ENCODE measurements at regions not wholly inside any gene's neighbourhood (a gene's known extent, or its start where the extent isn't known, plus 50 kb on each side); places are given as distances from the start of the nearest gene placed in this dataset.
A peak's percentile ranks its signal among the peaks of the same experiment; 100 is the strongest.
"Not testable (repeated sequence)": the region's sequence is repeated elsewhere in the genome, so short reads cannot be mapped to it uniquely, and the experiment has no call there.

DNA sequence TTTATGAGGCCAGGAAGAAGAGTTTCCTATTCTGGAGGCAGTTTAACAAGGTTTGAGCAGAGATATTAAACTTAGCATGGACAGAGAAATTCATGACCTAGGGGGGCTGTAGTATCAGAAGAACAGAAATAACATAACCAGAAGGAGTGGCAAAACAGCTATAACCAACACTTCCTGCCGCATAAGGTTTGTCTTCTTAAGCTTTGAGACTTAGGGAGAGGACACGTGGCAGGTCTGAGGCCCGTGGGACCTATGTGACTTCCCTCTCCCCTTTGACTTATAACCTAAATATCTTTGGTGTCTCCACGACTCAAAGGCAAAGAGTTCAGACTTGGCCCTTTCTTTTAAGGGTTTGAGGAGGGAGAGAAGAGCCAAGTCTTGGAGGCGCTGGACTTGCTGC is 119.1 kb upstream of the PZP start:
- no peak for FAIRE-seq
- TF ChIP-seq TAF1 (IDR thresholded peaks at IDR 0.05; ENCODE audit: low read depth, low read length), result no peak
- TF ChIP-seq SPI1 (IDR thresholded peaks at IDR 0.05; ENCODE audit: low read depth, low read length), result no peak
- TF ChIP-seq POU2F2 (IDR thresholded peaks at IDR 0.05; ENCODE audit: low read depth, low read length), result no peak
- TF ChIP-seq POLR2A (IDR thresholded peaks at IDR 0.05; ENCODE audit: low read depth, low read length), result no peak
- no peak for TF ChIP-seq PAX5 (IDR thresholded peaks at IDR 0.05; ENCODE audit: insufficient read depth, low read length, severe bottlenecking)
- no peak for TF ChIP-seq POLR2AphosphoS5 (IDR thresholded peaks at IDR 0.05; ENCODE audit: low read depth, low read length)
- DNase-seq (ENCODE audit: insufficient read length, low spot score), result no peak

DNA sequence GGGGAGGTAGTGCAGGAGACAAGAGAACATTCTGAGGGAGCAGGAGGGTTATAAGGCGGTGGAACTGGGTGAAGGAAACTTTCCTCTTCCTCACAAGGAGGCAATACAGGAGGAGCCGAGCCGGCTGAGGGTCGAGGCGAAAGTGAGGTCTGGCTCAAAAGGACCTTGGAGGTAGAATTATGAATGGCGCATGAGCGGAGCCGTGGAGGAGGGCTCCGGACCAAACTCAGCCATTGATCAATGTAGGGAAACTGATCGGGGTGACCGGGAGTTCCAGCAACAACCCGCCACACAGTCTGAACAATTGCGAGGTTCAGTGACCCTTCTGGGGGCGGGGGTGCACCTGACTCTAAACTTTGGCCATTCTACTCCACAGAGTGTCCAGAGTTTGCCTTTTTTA is 118.7 kb upstream of the PZP start:
- not testable (repeated sequence) for FAIRE-seq; DNase-seq (ENCODE audit: insufficient read length, low spot score)

DNA sequence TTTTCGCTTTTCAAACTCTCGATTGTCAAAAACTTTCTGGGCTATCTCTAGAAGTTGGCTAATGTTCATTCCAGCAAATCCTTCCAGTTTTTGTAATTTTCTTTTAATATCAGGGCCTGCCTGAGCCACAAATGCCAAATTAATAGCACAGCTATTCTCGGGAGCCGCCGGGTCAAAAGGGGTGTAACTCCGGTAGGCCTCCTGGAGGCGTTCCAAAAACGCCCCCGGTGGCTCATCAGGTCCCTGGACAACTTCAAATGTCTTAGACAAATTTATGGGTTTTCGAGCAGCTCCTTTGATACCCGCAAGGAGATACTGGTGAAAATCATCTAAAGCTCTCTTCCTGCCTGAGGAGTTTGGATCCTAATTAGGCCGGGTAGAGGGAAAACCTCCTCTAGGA is 117.9 kb upstream of the PZP start:
- FAIRE-seq (no peak), DNase-seq (ENCODE audit: insufficient read length, low spot score) (no peak)
- TF ChIP-seq TAF1 (IDR thresholded peaks at IDR 0.05; ENCODE audit: low read depth, low read length) (no peak), POLR2AphosphoS5 (IDR thresholded peaks at IDR 0.05; ENCODE audit: low read depth, low read length) (no peak), POU2F2 (IDR thresholded peaks at IDR 0.05; ENCODE audit: low read depth, low read length) (no peak)

DNA sequence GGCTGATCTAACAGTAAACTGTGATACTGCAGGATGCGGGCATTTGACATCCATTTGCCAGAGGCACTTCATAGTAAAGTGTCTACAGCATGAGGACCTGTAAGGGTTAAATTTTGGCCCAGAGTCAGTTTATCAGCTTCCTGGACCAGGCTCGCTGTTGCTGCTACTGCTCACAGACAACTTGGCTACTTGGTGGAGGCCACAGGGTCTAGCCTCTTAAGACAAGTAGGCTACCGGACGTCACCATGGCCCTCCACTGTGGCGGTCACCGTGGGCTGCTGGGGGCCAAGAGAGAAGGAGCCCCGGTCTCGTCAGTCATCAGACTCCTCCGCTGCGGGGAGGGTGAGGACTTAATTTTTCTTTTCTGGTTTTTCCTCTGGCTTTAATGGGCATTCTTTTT is 117.3 kb upstream of the PZP start:
- FAIRE-seq (no peak), DNase-seq (ENCODE audit: insufficient read length, low spot score) (no peak)
- TF ChIP-seq PAX5 (IDR thresholded peaks at IDR 0.05; ENCODE audit: insufficient read depth, low read length, severe bottlenecking), result no peak
- no peak for TF ChIP-seq POLR2A (IDR thresholded peaks at IDR 0.05; ENCODE audit: low read depth, low read length)
- TF ChIP-seq SPI1 (IDR thresholded peaks at IDR 0.05; ENCODE audit: low read depth, low read length), result no peak
- TF ChIP-seq POLR2AphosphoS5 (IDR thresholded peaks at IDR 0.05; ENCODE audit: low read depth, low read length), result no peak
- TF ChIP-seq TAF1 (IDR thresholded peaks at IDR 0.05; ENCODE audit: low read depth, low read length), result no peak
- TF ChIP-seq POU2F2 (IDR thresholded peaks at IDR 0.05; ENCODE audit: low read depth, low read length), result no peak

DNA sequence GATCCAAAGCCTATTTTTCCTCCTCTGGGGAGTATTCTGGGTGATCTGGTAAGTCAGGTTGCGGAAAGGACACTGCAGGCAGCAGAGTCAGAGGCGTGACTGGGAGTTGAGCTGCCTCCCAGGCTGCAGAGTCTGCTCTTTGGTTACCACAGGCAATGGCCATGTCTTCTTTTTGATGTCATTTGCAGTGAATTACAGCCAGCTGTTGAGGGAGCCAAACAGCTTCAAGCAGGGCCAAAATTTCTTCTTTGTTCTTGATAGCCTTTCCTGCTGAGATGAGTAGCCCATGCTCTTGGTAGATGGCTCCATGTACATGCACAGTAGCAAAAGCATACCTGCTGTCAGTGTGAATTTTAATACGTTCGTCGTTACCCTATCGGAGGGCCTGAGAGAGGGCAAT is 116.6 kb upstream of the PZP start:
- TF ChIP-seq POLR2AphosphoS5 (IDR thresholded peaks at IDR 0.05; ENCODE audit: low read depth, low read length), result no peak
- no peak for TF ChIP-seq PAX5 (IDR thresholded peaks at IDR 0.05; ENCODE audit: insufficient read depth, low read length, severe bottlenecking)
- TF ChIP-seq POLR2A (IDR thresholded peaks at IDR 0.05; ENCODE audit: low read depth, low read length), result no peak
- TF ChIP-seq POU2F2 (IDR thresholded peaks at IDR 0.05; ENCODE audit: low read depth, low read length), result no peak
- no peak for TF ChIP-seq TAF1 (IDR thresholded peaks at IDR 0.05; ENCODE audit: low read depth, low read length)
- TF ChIP-seq SPI1 (IDR thresholded peaks at IDR 0.05; ENCODE audit: low read depth, low read length), result no peak
- FAIRE-seq, result no peak
- DNase-seq (ENCODE audit: insufficient read length, low spot score), result no peak

DNA sequence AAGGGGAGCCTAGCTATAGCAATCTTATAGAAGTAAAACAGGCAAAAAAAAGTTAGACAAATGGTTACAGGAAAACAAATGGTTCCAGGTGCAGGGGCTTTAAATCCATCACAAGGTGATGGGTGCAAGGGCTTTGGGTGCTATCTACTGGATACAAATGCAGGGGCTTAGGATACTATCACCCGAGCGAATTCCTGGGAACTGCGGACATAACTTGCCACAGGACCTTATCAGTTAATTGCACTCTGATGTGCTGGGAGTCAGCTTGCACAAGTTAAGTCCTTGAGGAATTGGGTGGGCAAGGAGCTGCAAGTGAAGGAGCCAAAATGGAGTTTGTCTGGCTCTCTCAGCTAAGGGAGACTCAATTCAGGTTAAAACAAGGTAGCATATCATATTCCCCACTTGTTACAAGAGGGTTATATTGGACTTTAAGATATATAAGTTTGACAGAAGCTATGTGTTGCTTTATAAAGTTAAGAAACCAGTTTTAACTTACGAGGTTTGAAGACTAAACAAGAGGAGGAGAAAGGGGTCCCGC is 115.0 kb upstream of the PZP start:
- TF ChIP-seq POLR2AphosphoS5 (IDR thresholded peaks at IDR 0.05; ENCODE audit: low read depth, low read length) (no peak), POLR2A (IDR thresholded peaks at IDR 0.05; ENCODE audit: low read depth, low read length) (no peak), TAF1 (IDR thresholded peaks at IDR 0.05; ENCODE audit: low read depth, low read length) (no peak), POU2F2 (IDR thresholded peaks at IDR 0.05; ENCODE audit: low read depth, low read length) (no peak), SPI1 (IDR thresholded peaks at IDR 0.05; ENCODE audit: low read depth, low read length) (no peak), PAX5 (IDR thresholded peaks at IDR 0.05; ENCODE audit: insufficient read depth, low read length, severe bottlenecking) (no peak)
- FAIRE-seq (no peak), DNase-seq (ENCODE audit: insufficient read length, low spot score) (no peak)

DNA sequence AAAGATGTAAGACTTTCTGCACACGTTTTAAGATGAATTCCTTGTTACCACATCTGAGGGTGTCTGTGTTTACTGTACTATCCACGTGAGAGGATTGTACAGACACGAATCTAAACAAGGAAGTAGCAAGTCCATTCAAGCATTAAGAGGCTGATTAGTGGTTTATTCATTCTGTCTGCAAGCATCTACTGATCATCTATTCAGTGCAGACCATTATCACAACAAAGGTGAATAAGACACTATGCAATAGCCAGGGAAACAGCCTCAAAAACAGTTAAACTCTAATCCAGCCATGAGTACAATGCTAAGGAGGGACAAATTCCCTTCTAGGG is 111.6 kb upstream of the PZP start:
- TF ChIP-seq TAF1 (IDR thresholded peaks at IDR 0.05; ENCODE audit: low read depth, low read length) (no peak), PAX5 (IDR thresholded peaks at IDR 0.05; ENCODE audit: insufficient read depth, low read length, severe bottlenecking) (no peak), POU2F2 (IDR thresholded peaks at IDR 0.05; ENCODE audit: low read depth, low read length) (no peak), POLR2AphosphoS5 (IDR thresholded peaks at IDR 0.05; ENCODE audit: low read depth, low read length) (no peak), SPI1 (IDR thresholded peaks at IDR 0.05; ENCODE audit: low read depth, low read length) (no peak), POLR2A (IDR thresholded peaks at IDR 0.05; ENCODE audit: low read depth, low read length) (no peak)
- FAIRE-seq (no peak), DNase-seq (ENCODE audit: insufficient read length, low spot score) (no peak)

DNA sequence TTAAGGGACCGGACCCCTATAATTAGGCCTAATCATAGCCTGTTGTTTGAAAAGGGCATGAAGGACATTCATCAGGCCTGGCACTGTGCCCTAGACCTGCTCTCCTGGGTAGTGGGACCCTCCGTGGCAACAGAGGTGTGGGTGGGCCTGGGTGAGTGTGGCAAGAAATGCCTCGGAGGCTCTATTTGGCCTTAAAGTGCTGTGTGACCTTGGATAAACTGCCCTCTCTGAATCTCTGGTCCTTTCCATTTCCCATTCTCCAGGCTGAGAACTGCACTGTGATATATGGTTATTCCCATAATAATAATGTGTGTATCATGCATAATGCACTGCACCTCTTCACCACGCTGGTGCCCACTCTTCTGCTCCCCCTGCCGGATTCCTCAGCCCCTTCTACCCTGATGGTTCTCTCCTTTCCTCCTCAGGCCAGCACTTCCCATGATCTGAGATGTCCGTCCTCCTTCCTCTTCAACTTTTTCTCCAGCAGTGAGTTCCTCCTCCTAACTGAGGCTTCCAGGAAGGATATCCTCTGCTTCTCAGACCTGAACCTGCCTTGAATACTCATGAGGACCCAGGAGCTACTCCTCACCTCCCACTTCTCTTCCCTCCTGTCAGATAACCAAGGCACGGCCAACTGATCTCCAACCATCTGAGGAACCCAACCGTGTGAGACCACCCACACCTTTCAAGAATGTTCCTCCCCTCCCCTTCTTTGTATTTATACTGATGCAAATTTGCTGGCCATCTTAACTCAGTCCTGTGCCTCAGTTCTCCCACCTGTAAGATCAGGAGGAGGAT is 111.0 kb upstream of the PZP start:
- DNase-seq (ENCODE audit: insufficient read length, low spot score) (no peak), FAIRE-seq (peak; percentile 51)
- TF ChIP-seq PAX5 (IDR thresholded peaks at IDR 0.05; ENCODE audit: insufficient read depth, low read length, severe bottlenecking) (peak; percentile 28), POLR2AphosphoS5 (IDR thresholded peaks at IDR 0.05; ENCODE audit: low read depth, low read length) (no peak)

DNA sequence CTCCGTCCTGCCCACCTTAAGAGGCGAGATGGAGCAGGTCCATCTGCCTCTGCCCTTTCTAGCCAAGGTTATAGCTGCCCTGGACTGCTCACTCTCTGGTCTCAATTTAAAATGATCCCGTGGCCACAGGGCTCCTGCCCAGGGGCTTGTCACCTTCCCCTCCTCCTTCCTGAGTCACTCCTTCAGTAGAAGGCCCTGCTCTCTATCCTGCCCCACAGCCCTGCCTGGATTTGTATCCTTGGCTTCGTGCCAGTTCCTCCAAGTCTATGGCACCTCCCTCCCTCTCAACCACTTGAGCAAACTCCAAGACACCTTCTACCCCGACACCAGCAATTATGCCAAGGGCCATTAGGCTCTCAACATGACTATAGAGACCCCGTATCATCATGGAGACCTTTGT is 105.3 kb upstream of the PZP start:
- FAIRE-seq; DNase-seq (ENCODE audit: insufficient read length, low spot score): not testable (repeated sequence)

DNA sequence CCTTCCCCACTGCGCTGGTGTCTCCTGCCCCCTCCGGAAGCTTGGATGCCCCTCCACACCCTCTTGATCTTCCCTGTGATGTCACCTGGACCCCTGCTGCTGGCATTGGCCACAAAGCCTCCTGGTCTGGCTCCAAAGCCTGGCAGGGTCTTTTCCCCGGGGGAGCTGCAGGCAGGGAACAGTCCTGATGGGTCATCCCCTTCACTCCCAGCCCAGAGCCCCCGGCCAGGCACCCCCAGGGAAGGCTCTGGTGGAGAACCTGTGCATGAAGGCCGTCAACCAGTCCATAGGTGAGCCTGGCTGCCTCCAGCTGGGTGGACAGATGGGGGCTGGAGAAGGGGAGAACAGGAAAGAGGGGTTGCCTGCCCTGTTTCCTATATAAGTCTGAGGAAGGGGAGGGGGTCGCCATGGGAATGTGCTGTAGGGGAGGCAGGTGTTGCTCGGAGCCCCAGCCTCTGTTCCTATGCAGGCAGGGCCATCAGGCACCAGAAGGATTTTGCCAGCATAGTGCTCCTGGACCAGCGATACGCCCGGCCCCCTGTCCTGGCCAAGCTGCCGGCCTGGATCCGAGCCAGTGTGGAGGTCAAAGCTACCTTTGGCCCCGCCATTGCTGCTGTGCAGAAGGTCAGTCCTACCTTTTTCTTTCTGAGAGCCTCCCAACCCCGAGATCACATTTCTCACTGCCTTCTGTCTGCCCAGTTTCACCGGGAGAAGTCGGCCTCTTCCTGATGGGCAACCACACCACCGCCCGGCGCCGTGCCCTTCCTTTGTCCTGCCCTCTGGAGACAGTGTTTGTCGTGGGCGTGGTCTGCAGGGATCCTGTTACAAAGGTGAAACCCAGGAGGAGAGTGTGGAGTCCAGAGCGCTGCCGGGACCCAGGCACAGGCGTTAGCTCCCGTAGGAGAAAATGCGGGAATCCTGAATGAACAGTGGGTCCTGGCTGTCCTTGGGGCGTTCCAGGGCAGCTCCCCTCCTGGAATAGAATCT is 104.5 kb upstream of the PZP start:
- FAIRE-seq, result not testable (repeated sequence)

DNA sequence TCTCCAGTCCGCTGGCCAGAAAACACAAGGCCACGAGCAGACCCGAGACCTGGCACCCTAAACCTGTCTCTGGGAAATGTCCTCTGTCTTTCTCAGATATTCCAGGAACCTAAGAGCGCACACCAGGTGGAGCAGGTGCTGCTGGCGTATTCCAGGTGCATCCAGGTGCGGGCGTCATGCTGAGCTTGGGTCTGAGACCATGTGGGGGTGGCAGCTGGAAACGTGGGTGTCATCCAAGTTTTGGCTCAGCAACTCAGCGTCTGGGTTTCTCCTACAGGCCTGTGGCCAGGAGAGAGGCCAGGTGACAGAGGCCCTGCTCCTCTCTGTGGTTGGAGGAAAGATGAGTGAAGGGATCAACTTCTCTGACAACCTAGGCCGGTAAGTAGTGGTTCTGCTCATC is 103.3 kb upstream of the PZP start:
- not testable (repeated sequence) for DNase-seq (ENCODE audit: insufficient read length, low spot score); FAIRE-seq

More for the DNA sequence above, 104.5 kb upstream of the PZP start:
- DNase-seq (ENCODE audit: insufficient read length, low spot score), result not testable (repeated sequence)

DNA sequence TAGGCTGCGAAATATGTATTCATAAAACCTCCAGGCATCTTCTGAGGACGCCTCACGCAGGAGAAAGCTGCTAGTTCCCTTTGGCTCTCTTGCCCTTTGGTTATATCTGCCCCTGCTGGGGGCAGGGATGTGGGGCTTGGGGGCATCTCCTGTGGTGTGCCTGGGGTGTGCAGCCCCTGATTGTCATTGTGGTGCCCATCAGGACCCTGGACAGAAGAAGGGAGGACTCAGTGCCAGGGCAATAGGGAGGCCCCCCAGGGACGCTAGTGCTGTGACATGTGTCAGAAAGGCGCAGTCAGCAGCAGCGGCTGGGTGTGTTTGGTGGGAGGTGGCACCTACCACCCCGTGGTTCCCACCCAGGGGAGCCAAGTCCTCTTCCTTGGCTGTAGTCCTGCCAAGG is 102.5 kb upstream of the PZP start:
- not testable (repeated sequence) for DNase-seq (ENCODE audit: insufficient read length, low spot score); FAIRE-seq

DNA sequence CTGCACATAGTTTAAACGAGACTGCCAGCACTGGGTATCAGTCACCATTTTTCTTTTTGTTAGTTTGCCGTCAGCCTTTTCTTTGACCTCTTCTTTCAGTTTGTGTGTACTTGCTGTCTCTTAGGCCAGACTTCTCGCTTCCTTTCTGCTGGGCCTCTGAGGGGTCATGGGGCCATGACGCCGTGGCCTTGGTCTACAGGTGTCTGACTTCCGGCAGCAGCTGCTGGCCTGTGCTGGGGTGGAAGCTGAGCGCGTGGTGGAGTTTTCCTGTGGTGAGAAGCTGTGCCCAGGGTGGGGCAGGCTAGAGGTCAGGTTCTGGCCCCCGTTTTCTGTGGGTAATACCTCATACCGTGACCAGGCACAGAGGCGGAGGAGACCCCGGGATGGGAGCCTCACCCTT is 101.6 kb upstream of the PZP start:
- FAIRE-seq; DNase-seq (ENCODE audit: insufficient read length, low spot score): not testable (repeated sequence)

DNA sequence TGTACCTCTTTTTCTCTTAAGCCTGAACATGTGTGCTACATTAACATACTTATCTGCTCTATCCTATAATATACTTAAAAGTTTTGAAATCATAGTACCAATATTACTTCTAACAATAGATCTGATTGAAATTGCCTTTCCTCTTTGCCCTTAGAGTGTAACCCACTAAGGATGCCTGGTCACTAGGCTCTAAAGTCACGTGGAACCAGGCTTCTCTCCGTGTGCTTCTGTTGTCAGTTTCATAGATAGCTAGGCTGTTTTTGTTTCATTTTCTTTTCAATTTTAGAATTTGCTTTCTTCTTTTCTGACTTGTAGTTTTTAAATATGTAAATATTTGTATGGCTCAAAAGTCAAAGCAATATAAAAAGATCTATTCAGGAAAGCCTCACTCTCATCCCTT is 100.5 kb upstream of the PZP start:
- not testable (repeated sequence) for FAIRE-seq; DNase-seq (ENCODE audit: insufficient read length, low spot score)

DNA sequence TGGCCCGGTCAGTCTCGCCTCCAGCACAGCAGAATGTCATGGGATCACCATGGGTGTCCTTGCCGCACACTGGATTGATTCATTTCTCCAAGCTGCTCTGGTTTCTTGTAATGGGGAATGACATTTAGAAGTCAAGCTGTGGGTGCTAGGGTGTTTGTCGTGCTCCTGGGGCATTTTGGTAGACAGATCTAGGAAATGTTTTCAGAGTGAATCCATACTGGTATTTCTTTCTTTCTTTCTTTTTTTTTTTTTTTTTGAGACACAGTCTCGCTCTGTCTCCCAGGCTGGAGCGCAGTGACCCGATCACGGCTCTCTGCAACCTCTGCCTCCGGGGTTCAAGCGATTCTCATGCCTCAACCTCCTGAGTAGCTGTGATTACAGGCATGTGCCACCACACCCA is 100.0 kb upstream of the PZP start:
- DNase-seq (ENCODE audit: insufficient read length, low spot score); FAIRE-seq: not testable (repeated sequence)
